H9 (cell line): ENCODE measurements at regions not wholly inside any gene's neighbourhood (a gene's known extent, or its start where the extent isn't known, plus 50 kb on each side); places are given as distances from the start of the nearest gene placed in this dataset.

Source experiments
- DNase-seq: peaks from one replicate; pipeline ENCODE4 v3.0.0-alpha.2; 2017
- H2AFZ ChIP-seq: one replicate; pipeline ENCODE4 v1.6.1; 2013; ENCODE audit warnings: mild to moderate bottlenecking, low read length, control low read depth, moderate library complexity
- H2AK5ac ChIP-seq: 2 replicates; pipeline ENCODE4 v1.6.1; 2013; ENCODE audit warnings: low read length, control low read depth, mixed read lengths; ENCODE audit not compliant: insufficient read length
- H2BK120ac ChIP-seq: one replicate; pipeline ENCODE4 v1.6.1; 2013; ENCODE audit warnings: low read depth, mild to moderate bottlenecking, low read length, control low read depth, inconsistent platforms; ENCODE audit not compliant: poor library complexity, severe bottlenecking
- H2BK12ac ChIP-seq: 2 replicates; pipeline ENCODE4 v1.6.1; 2013; ENCODE audit warnings: low read length, control low read depth, mixed read lengths, low read depth; ENCODE audit not compliant: insufficient read length
- H2BK15ac ChIP-seq: 2 replicates; pipeline ENCODE4 v1.6.1; 2013; ENCODE audit warnings: low read depth, low read length, control low read depth
- H2BK20ac ChIP-seq: one replicate; pipeline ENCODE4 v1.6.1; 2013; ENCODE audit warnings: low read depth, mild to moderate bottlenecking, low read length, control low read depth, inconsistent platforms; ENCODE audit not compliant: poor library complexity, severe bottlenecking
- H2BK5ac ChIP-seq: 2 replicates; pipeline ENCODE4 v1.6.1; 2013; ENCODE audit warnings: low read length, control low read depth, mixed read lengths; ENCODE audit not compliant: insufficient read length
- H3K14ac ChIP-seq: 2 replicates; pipeline ENCODE4 v1.6.1; 2013; ENCODE audit warnings: low read length, control low read depth; ENCODE audit not compliant: insufficient read depth
- H3K18ac ChIP-seq: 2 replicates; pipeline ENCODE4 v1.6.1; 2013; ENCODE audit warnings: low read depth, mild to moderate bottlenecking, mixed read lengths, low read length, control low read depth; ENCODE audit not compliant: insufficient read length
- H3K23ac ChIP-seq: 2 replicates; pipeline ENCODE4 v1.6.1; 2013; ENCODE audit warnings: low read length, control low read depth, mixed read lengths, low read depth; ENCODE audit not compliant: insufficient read length
- H3K23me2 ChIP-seq: 2 replicates; pipeline ENCODE4 v1.6.1; 2013; ENCODE audit warnings: low read depth, mild to moderate bottlenecking, mixed read lengths, low read length, control low read depth; ENCODE audit not compliant: insufficient read length, poor library complexity, severe bottlenecking
- H3K27ac ChIP-seq: 2 replicates; pipeline ENCODE4 v1.5.1; 2013; ENCODE audit warnings: low read length, control low read depth, mixed read lengths, low read depth; ENCODE audit not compliant: insufficient read length
- H3K27me3 ChIP-seq: 2 replicates; pipeline ENCODE4 v1.6.1; 2013; ENCODE audit warnings: low read length, control low read depth, inconsistent platforms; ENCODE audit not compliant: insufficient read depth
- H3K4ac ChIP-seq: 2 replicates; pipeline ENCODE4 v1.6.1; 2013; ENCODE audit warnings: low read depth, mild to moderate bottlenecking, control low read depth, inconsistent platforms, low read length, moderate library complexity
- H3K4me1 ChIP-seq: 2 replicates; pipeline ENCODE4 v1.6.1; 2013; ENCODE audit warnings: low read length, control low read depth, inconsistent platforms; ENCODE audit not compliant: insufficient read depth
- H3K4me2 ChIP-seq: 2 replicates; pipeline ENCODE4 v1.6.1; 2013; ENCODE audit warnings: low read length, control low read depth, mixed read lengths; ENCODE audit not compliant: insufficient read length, insufficient read depth
- H3K56ac ChIP-seq: 2 replicates; pipeline ENCODE4 v1.6.1; 2013; ENCODE audit warnings: low read depth, mild to moderate bottlenecking, mixed read lengths, low read length, control low read depth; ENCODE audit not compliant: insufficient read length
- H3K79me1 ChIP-seq: 2 replicates; pipeline ENCODE4 v1.6.1; 2013; ENCODE audit warnings: low read depth, mild to moderate bottlenecking, moderate library complexity, low read length, control low read depth, inconsistent platforms; ENCODE audit not compliant: insufficient read depth, poor library complexity, severe bottlenecking
- H3K79me2 ChIP-seq: 2 replicates; pipeline ENCODE4 v1.6.1; 2013; ENCODE audit warnings: low read length, control low read depth, inconsistent platforms; ENCODE audit not compliant: insufficient read depth
- H3K9ac ChIP-seq: 2 replicates; pipeline ENCODE4 v1.6.1; 2013; ENCODE audit warnings: low read length, control low read depth, mixed read lengths; ENCODE audit not compliant: insufficient read length; ENCODE audit errors: extremely low read depth
- H3K9me3 ChIP-seq: one replicate; pipeline ENCODE4 v1.6.1; 2013; ENCODE audit warnings: low read depth, low read length, inconsistent platforms; ENCODE audit not compliant: control insufficient read depth
- H3T11ph ChIP-seq: one replicate; pipeline ENCODE4 v1.6.1; 2013; ENCODE audit warnings: mild to moderate bottlenecking, low read length, control low read depth, inconsistent platforms
- H4K20me1 ChIP-seq: one replicate; pipeline ENCODE4 v1.6.1; 2013; ENCODE audit not compliant: control insufficient read depth, insufficient read length, insufficient read depth
- H4K5ac ChIP-seq: 2 replicates; pipeline ENCODE4 v1.6.1; 2013; ENCODE audit warnings: low read depth, mild to moderate bottlenecking, mixed read lengths, low read length, control low read depth; ENCODE audit not compliant: insufficient read length
- H4K8ac ChIP-seq: replicated peaks from 2 replicates; pipeline ENCODE4 v1.6.1; 2013; ENCODE audit warnings: low read length, control low read depth, mixed read lengths, low read depth; ENCODE audit not compliant: insufficient read length
- H4K91ac ChIP-seq: 2 replicates; pipeline ENCODE4 v1.6.1; 2013; ENCODE audit warnings: low read depth, mild to moderate bottlenecking, moderate library complexity, mixed read lengths, low read length, control low read depth; ENCODE audit not compliant: insufficient read length
- H3K27ac Mint-ChIP-seq, 3 experiments: 2 replicates in 2 of 3; 3 replicates in 1 of 3; pipeline ENCODE4 v1.8.0; 2020 to 2021; ENCODE audit warnings: mixed read lengths in 3 of 3, mild to moderate bottlenecking in 1 of 3, moderate library complexity in 1 of 3
- H3K27me3 Mint-ChIP-seq: 2 replicates; pipeline ENCODE4 v1.8.0; 2021; ENCODE audit warnings: low read depth, mild to moderate bottlenecking, moderate library complexity, mixed read lengths
- H3K36me3 Mint-ChIP-seq, 3 experiments: 2 replicates in 2 of 3; 3 replicates in 1 of 3; pipeline ENCODE4 v1.8.0; 2020 to 2021; ENCODE audit warnings: low read depth in 3 of 3, mixed read lengths in 3 of 3; ENCODE audit not compliant: insufficient read depth in 1 of 3
- H3K4me1 Mint-ChIP-seq, 2 experiments: 2 replicates each; pipeline ENCODE4 v1.8.0; 2020; ENCODE audit warnings: mixed read lengths in 2 of 2
- H3K4me3 Mint-ChIP-seq, 2 experiments: 2 replicates in 1 of 2; 3 replicates in 1 of 2; pipeline ENCODE4 v1.8.0; 2020 to 2021; ENCODE audit warnings: mild to moderate bottlenecking in 2 of 2, mixed read lengths in 2 of 2, moderate library complexity in 1 of 2
- H3K9me3 Mint-ChIP-seq, 2 experiments: 2 replicates in 1 of 2; 3 replicates in 1 of 2; pipeline ENCODE4 v1.8.0; 2020; ENCODE audit warnings: mild to moderate bottlenecking in 2 of 2, mixed read lengths in 2 of 2, moderate library complexity in 1 of 2
- WGBS: extraction: QIAGEN DNeasy Blood & Tissue Kit; methylation state at CpG from one replicate; pipeline ENCODE4 v1.1.7; 2013; ENCODE audit warnings: missing lambda C conversion rate, low lambda C conversion rate, mixed read lengths; ENCODE audit not compliant: insufficient read length; ENCODE audit errors: extremely low coverage; 5-methylcytosine and 5-hydroxymethylcytosine counted together
- TF ChIP-seq, protein P1 (sequence below): fragments of 200-600 bp; sonication (generic); conservative IDR thresholded peaks from 3 replicates; pipeline ENCODE4 v1.8.0; 2021; ENCODE audit warnings: antibody characterized with exemption, mild to moderate bottlenecking

GRCh38 chr5:174343826-174344225, 298.3 kb downstream of the NSG2 start:
- no peak overlapping the region for H2BK12ac ChIP-seq
- TF ChIP-seq, protein P1, sequence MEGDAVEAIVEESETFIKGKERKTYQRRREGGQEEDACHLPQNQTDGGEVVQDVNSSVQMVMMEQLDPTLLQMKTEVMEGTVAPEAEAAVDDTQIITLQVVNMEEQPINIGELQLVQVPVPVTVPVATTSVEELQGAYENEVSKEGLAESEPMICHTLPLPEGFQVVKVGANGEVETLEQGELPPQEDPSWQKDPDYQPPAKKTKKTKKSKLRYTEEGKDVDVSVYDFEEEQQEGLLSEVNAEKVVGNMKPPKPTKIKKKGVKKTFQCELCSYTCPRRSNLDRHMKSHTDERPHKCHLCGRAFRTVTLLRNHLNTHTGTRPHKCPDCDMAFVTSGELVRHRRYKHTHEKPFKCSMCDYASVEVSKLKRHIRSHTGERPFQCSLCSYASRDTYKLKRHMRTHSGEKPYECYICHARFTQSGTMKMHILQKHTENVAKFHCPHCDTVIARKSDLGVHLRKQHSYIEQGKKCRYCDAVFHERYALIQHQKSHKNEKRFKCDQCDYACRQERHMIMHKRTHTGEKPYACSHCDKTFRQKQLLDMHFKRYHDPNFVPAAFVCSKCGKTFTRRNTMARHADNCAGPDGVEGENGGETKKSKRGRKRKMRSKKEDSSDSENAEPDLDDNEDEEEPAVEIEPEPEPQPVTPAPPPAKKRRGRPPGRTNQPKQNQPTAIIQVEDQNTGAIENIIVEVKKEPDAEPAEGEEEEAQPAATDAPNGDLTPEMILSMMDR = no peak
- no peak overlapping the region for H2BK120ac ChIP-seq
- H2BK15ac ChIP-seq = no peak overlapping the region
- Mint-ChIP-seq H3K27ac (no peak overlapping the region), H3K4me1 (peaks cover 4% of the 10 kb centered on the region in 2 experiments; a peak in 2 of 4 replicates), H3K9me3 (no peaks in the 10 kb centered on the region; a peak in 2 of 5 replicates), H3K4me3 (no peak overlapping the region), H3K36me3 (no peaks in the 10 kb centered on the region), H3K27me3 (no peaks in the 10 kb centered on the region; the same call in 1 of the 2 replicates)
- H3K79me2 ChIP-seq = no peaks in the 10 kb centered on the region
- H3K4ac ChIP-seq = no peak overlapping the region
- H3K4me1 ChIP-seq = no peaks in the 10 kb centered on the region; the same call in 1 of the 2 replicates
- H4K20me1 ChIP-seq = peaks cover 2% of the 10 kb centered on the region
- no peaks in the 10 kb centered on the region for H3K23me2 ChIP-seq
- no peak overlapping the region for H2BK5ac ChIP-seq
- H3K27ac ChIP-seq = no peak overlapping the region
- H3T11ph ChIP-seq = no peak overlapping the region
- H2BK20ac ChIP-seq = no peak overlapping the region
- WGBS = no CpG with 5 or more reads among the region's 7 CpGs
- no peaks in the 10 kb centered on the region for H3K79me1 ChIP-seq
- H3K9me3 ChIP-seq = no peaks in the 10 kb centered on the region
- H3K56ac ChIP-seq = no peak overlapping the region
- DNase-seq = no peak
- no peak overlapping the region for H2AFZ ChIP-seq
- no peak overlapping the region for H4K91ac ChIP-seq
- no peak overlapping the region for H3K23ac ChIP-seq
- H2AK5ac ChIP-seq = no peak overlapping the region
- H3K27me3 ChIP-seq = no peaks in the 10 kb centered on the region
- no peak overlapping the region for H3K14ac ChIP-seq
- no peak overlapping the region for H3K18ac ChIP-seq
- no peak overlapping the region for H4K5ac ChIP-seq
- no peak overlapping the region for H3K4me2 ChIP-seq
- no peak overlapping the region for H4K8ac ChIP-seq
- no peak overlapping the region for H3K9ac ChIP-seq
